Vagina (tissue), 2 donors: ENCODE measurements at regions not wholly inside any gene's neighbourhood (a gene's known extent, or its start where the extent isn't known, plus 50 kb on each side); places are given as distances from the start of the nearest gene placed in this dataset.

Experiments
- CTCF ChIP-seq, 3 experiments: fragments of 450-650 bp in 2 of 3; fragments of 200-600 bp in 1 of 3; sonication (generic) in 1 of 3; IDR thresholded peaks; one replicate each; pipeline ENCODE4 v1.5.1; 2017 to 2019; ENCODE audit warnings: antibody characterized with exemption in 3 of 3, mild to moderate bottlenecking in 2 of 3, moderate library complexity in 2 of 3
- POLR2A ChIP-seq, 2 donors: fragments of 450-650 bp; IDR thresholded peaks; one replicate each; pipeline ENCODE4 v1.6.1; 2017; ENCODE audit warnings: antibody characterized with exemption in 2 of 2, mild to moderate bottlenecking in 2 of 2, moderate library complexity in 2 of 2
- POLR2AphosphoS5 ChIP-seq, 2 donors: sonication (generic); formaldehyde crosslinking; IDR thresholded peaks; one replicate each; pipeline ENCODE4 v1.9.0; 2017; ENCODE audit warnings: antibody characterized with exemption in 2 of 2, mild to moderate bottlenecking in 2 of 2, low read depth in 1 of 2; ENCODE audit not compliant: insufficient read depth in 1 of 2

- no peak for TF ChIP-seq CTCF (IDR thresholded peaks at IDR 0.05)
- no peak for TF ChIP-seq POLR2A (IDR thresholded peaks at IDR 0.05)
- TF ChIP-seq POLR2AphosphoS5 (IDR thresholded peaks at IDR 0.05; ENCODE audit: insufficient read depth in 1 of 2, low read depth in 1 of 2), result no peak
Observed at GRCh38 chr11:110518809-110519514, 89.2 kb downstream of the FDX1 start.
